ENCODE measurements at regions not wholly inside any gene's neighbourhood (a gene's known extent, or its start where the extent isn't known, plus 50 kb on each side); places are given as distances from the start of the nearest gene placed in this dataset.

GRCh38 chr1:8083739-8084484 is 57.8 kb upstream of the ERRFI1 start:
- Histone ChIP-seq H3K27ac (ENCODE audit: insufficient read depth, low read length) (peak overlapping the region; percentile 79), H3K27me3 (ENCODE audit: control insufficient read depth, insufficient read depth, low read length) (no peaks in the 10 kb centered on the region), H2AFZ (ENCODE audit: low read length) (no peak overlapping the region), H3K4me2 (ENCODE audit: extremely low read depth, insufficient read depth, low read length) (peak overlapping the region; percentile 46), H3K9me3 (ENCODE audit: control insufficient read depth, insufficient read depth, low read depth, low read length) (no peaks in the 10 kb centered on the region), H3K4me3 (replicated peaks in 1 of 4; ENCODE audit: control extremely low read depth in 1 of 4, insufficient read depth in 1 of 4, low read depth in 3 of 4, low read length in 4 of 4) (no peak overlapping the region), H3K79me2 (ENCODE audit: control insufficient read depth, insufficient read depth, low read length) (no peaks in the 10 kb centered on the region), H3K36me3 (ENCODE audit: control insufficient read depth, insufficient read depth, low read length) (no peaks in the 10 kb centered on the region), H3K9ac (ENCODE audit: insufficient read depth, low read length) (no peak overlapping the region), H4K20me1 (ENCODE audit: control insufficient read depth, extremely low read depth, insufficient read depth, low read length) (no peaks in the 10 kb centered on the region), H3K4me1 (ENCODE audit: control insufficient read depth, extremely low read depth, insufficient read depth, low read length) (peaks cover 14% of the 10 kb centered on the region)
- peak; percentile 65 to 84 for DNase-seq (ENCODE audit: low read depth in 2 of 2)
- TF ChIP-seq EZH2 (IDR thresholded peaks at IDR 0.05; ENCODE audit: low read length, missing control alignments) = no peak
- TF ChIP-seq CTCF (conservative IDR thresholded peaks at IDR 0.05 in 1 of 2, IDR thresholded peaks at IDR 0.05 in 1 of 2; ENCODE audit: low read depth in 1 of 2, low read length in 2 of 2) = no peak

- no peaks in the 10 kb centered on the region for H3K9me3 ChIP-seq (ENCODE audit: control insufficient read depth, insufficient read depth, low read depth, low read length)
- H2AFZ ChIP-seq (ENCODE audit: low read length) = no peak overlapping the region
- H4K20me1 ChIP-seq (ENCODE audit: control insufficient read depth, extremely low read depth, insufficient read depth, low read length) = no peaks in the 10 kb centered on the region
- no peak overlapping the region for H3K4me2 ChIP-seq (ENCODE audit: extremely low read depth, insufficient read depth, low read length)
- no peak overlapping the region for H3K4me3 ChIP-seq (replicated peaks in 1 of 4; ENCODE audit: control extremely low read depth in 1 of 4, insufficient read depth in 1 of 4, low read depth in 3 of 4, low read length in 4 of 4)
- no peaks in the 10 kb centered on the region for H3K36me3 ChIP-seq (ENCODE audit: control insufficient read depth, insufficient read depth, low read length)
- no peak for TF ChIP-seq CTCF (conservative IDR thresholded peaks at IDR 0.05 in 1 of 2, IDR thresholded peaks at IDR 0.05 in 1 of 2; ENCODE audit: low read depth in 1 of 2, low read length in 2 of 2)
- TF ChIP-seq EZH2 (IDR thresholded peaks at IDR 0.05; ENCODE audit: low read length, missing control alignments) = no peak
- no peaks in the 10 kb centered on the region for H3K27me3 ChIP-seq (ENCODE audit: control insufficient read depth, insufficient read depth, low read length)
- DNase-seq (ENCODE audit: low read depth in 2 of 2) = peak; percentile 82 to 90
- peak overlapping the region; percentile 79 for H3K27ac ChIP-seq (ENCODE audit: insufficient read depth, low read length)
- H3K9ac ChIP-seq (ENCODE audit: insufficient read depth, low read length) = no peak overlapping the region
- no peaks in the 10 kb centered on the region for H3K79me2 ChIP-seq (ENCODE audit: control insufficient read depth, insufficient read depth, low read length)
- H3K4me1 ChIP-seq (ENCODE audit: control insufficient read depth, extremely low read depth, insufficient read depth, low read length) = peaks cover 19% of the 10 kb centered on the region
Measured at GRCh38 chr1:8082945-8083344, 56.8 kb upstream of the ERRFI1 start.

GRCh38 chr1:8078176-8078671 is 52.1 kb upstream of the ERRFI1 start:
- Histone ChIP-seq H3K27ac (ENCODE audit: insufficient read depth, low read length) (peak overlapping the region; percentile 7), H3K4me3 (replicated peaks in 1 of 4; ENCODE audit: control extremely low read depth in 1 of 4, insufficient read depth in 1 of 4, low read depth in 3 of 4, low read length in 4 of 4) (no peak overlapping the region), H3K4me2 (ENCODE audit: extremely low read depth, insufficient read depth, low read length) (no peak overlapping the region), H3K9ac (ENCODE audit: insufficient read depth, low read length) (no peak overlapping the region), H3K27me3 (ENCODE audit: control insufficient read depth, insufficient read depth, low read length) (no peaks in the 10 kb centered on the region), H3K36me3 (ENCODE audit: control insufficient read depth, insufficient read depth, low read length) (no peaks in the 10 kb centered on the region), H3K4me1 (ENCODE audit: control insufficient read depth, extremely low read depth, insufficient read depth, low read length) (peaks cover 12% of the 10 kb centered on the region), H2AFZ (ENCODE audit: low read length) (no peak overlapping the region), H3K9me3 (ENCODE audit: control insufficient read depth, insufficient read depth, low read depth, low read length) (no peaks in the 10 kb centered on the region), H4K20me1 (ENCODE audit: control insufficient read depth, extremely low read depth, insufficient read depth, low read length) (no peaks in the 10 kb centered on the region), H3K79me2 (ENCODE audit: control insufficient read depth, insufficient read depth, low read length) (no peaks in the 10 kb centered on the region)
- peak; percentile 71 to 94 for DNase-seq (ENCODE audit: low read depth in 2 of 2)
- TF ChIP-seq EZH2 (IDR thresholded peaks at IDR 0.05; ENCODE audit: low read length, missing control alignments) = no peak
- no peak for TF ChIP-seq CTCF (conservative IDR thresholded peaks at IDR 0.05 in 1 of 2, IDR thresholded peaks at IDR 0.05 in 1 of 2; ENCODE audit: low read depth in 1 of 2, low read length in 2 of 2)
